Panc1 (cell line): ENCODE measurements at regions not wholly inside any gene's neighbourhood (a gene's known extent, or its start where the extent isn't known, plus 50 kb on each side); places are given as distances from the start of the nearest gene placed in this dataset.

Experiments used
- ATAC-seq: fragments of 200-7000 bp; cut with Tn5 transposase; 2 replicates; pipeline ENCODE4 v1.9.1; 2020; ENCODE audit warnings: mild to moderate bottlenecking, moderate library complexity
- BruUV-seq: library from RNA; stranded (reverse); fragments of 400-500 nt; replicated peaks from 2 replicates; lab custom pipeline; 2021; lab: Mats Ljungman, UMichigan
- CTCF ChIA-PET: fragments of 300-600 bp; sonication (Branson Sonifier 250); formaldehyde crosslinking; loops from one replicate; lab custom pipeline; 2022; ENCODE audit warnings: antibody characterized with exemption; lab: Charles Lee
- POLR2A ChIA-PET: fragments of 300-600 bp; sonication (Branson Sonifier 250); formaldehyde crosslinking; loops from one replicate; lab custom pipeline; 2022; ENCODE audit warnings: antibody characterized with exemption; lab: Charles Lee
- DNase-seq: peaks from one replicate; pipeline ENCODE4 v3.0.0-alpha.2; 2010; ENCODE audit warnings: low read depth, low spot score
- H3K27ac ChIP-seq: 2 replicates; pipeline ENCODE4 v1.5.1; 2011; ENCODE audit warnings: mild to moderate bottlenecking, low read length, inconsistent platforms
- H3K27me3 ChIP-seq: fragments of 200-500 bp; sonication (Bioruptor generic); 2 replicates; pipeline ENCODE4 v1.6.0; 2014; ENCODE audit warnings: low read length, inconsistent platforms; ENCODE audit not compliant: control insufficient read depth, insufficient read depth
- H3K36me3 ChIP-seq: fragments of 200-500 bp; sonication (Bioruptor generic); 2 replicates; pipeline ENCODE4 v1.5.1; 2014; ENCODE audit warnings: inconsistent platforms, mild to moderate bottlenecking, low read length, moderate library complexity; ENCODE audit not compliant: control insufficient read depth, insufficient read depth
- H3K4me1 ChIP-seq: 2 replicates; pipeline ENCODE4 v1.5.1; 2011; ENCODE audit warnings: inconsistent platforms, mild to moderate bottlenecking, low read length, moderate library complexity; ENCODE audit not compliant: control insufficient read depth, insufficient read depth
- H3K4me3 ChIP-seq, 2 experiments: 2 replicates each; pipeline ENCODE4 v1.5.1; 2011 to 2012; ENCODE audit warnings: low read depth in 2 of 2, low read length in 2 of 2, mild to moderate bottlenecking in 2 of 2, inconsistent platforms in 1 of 2, moderate library complexity in 1 of 2
- H3K9me3 ChIP-seq: fragments of 200-500 bp; sonication (Bioruptor generic); 2 replicates; pipeline ENCODE4 v1.5.1; 2014; ENCODE audit warnings: low read depth, mild to moderate bottlenecking, inconsistent platforms, low read length, moderate library complexity; ENCODE audit not compliant: control insufficient read depth, insufficient read depth
- POLR2AphosphoS5 ChIP-seq: IDR thresholded peaks from 2 replicates; pipeline ENCODE4 v1.6.1; 2012; ENCODE audit warnings: mild to moderate bottlenecking, low read depth, low read length, moderate library complexity
- SIN3A ChIP-seq: IDR thresholded peaks from 2 replicates; pipeline ENCODE4 v1.6.1; 2012; ENCODE audit warnings: low read depth, mild to moderate bottlenecking, low read length, moderate library complexity, borderline replicate concordance; ENCODE audit not compliant: insufficient read depth
- TCF7L2 ChIP-seq: IDR thresholded peaks from 2 replicates; pipeline ENCODE4 v1.6.1; 2011; ENCODE audit warnings: mild to moderate bottlenecking, low read depth, low read length, inconsistent platforms
- in situ Hi-C: cut with HindIII; loops from 2 replicates; pipeline ENCODE4 v1.10.0; 2016; ENCODE audit warnings: low sequenced_read_pairs, low pct_unique_long_range_greater_than_20kb
- intact Hi-C: fragments of 100-400 bp; cut with micrococcal nuclease; formaldehyde crosslinking; loops from one replicate; pipeline ENCODE4 v1.10.0; 2022; ENCODE audit not compliant: unreplicated experiment
- TF ChIP-seq, protein P1 (sequence below), 2 experiments: IDR thresholded peaks; 2 replicates each; pipeline ENCODE4 v1.6.1; 2011 to 2012; ENCODE audit warnings: low read depth in 2 of 2, control low read depth in 1 of 2, low read length in 1 of 2, mild to moderate bottlenecking in 1 of 2, moderate library complexity in 1 of 2; ENCODE audit not compliant: insufficient read depth in 1 of 2
- TF ChIP-seq, protein P2 (sequence below): fragments of 450-650 bp; IDR thresholded peaks from 2 replicates; pipeline ENCODE4 v1.5.1; 2017; ENCODE audit warnings: mild to moderate bottlenecking

DNA sequence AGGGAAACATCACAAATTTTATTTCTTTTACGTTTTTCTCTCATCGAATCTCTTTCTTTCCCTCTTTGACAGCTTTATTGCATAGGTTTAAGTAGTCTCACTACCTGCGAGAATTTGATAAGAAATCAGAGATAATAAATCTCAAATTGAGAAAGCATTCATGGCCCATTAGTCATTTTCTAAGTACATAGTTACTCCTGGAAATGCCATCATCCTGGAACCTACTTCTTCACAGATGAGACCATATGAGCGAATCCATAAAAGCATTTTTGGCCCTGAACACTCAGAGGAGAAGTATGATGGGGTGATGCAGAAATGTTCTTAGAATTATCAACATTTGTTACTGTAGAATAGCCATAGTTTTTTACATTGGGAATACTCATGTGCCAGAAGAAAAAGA lies 138.0 kb upstream of the ARHGAP28 start:
- intact Hi-C loops (no loop called here), in situ Hi-C loops (no loop called here)
- ChIA-PET POLR2A (no interaction called here), CTCF (no interaction called here)
- TF ChIP-seq, protein P1, sequence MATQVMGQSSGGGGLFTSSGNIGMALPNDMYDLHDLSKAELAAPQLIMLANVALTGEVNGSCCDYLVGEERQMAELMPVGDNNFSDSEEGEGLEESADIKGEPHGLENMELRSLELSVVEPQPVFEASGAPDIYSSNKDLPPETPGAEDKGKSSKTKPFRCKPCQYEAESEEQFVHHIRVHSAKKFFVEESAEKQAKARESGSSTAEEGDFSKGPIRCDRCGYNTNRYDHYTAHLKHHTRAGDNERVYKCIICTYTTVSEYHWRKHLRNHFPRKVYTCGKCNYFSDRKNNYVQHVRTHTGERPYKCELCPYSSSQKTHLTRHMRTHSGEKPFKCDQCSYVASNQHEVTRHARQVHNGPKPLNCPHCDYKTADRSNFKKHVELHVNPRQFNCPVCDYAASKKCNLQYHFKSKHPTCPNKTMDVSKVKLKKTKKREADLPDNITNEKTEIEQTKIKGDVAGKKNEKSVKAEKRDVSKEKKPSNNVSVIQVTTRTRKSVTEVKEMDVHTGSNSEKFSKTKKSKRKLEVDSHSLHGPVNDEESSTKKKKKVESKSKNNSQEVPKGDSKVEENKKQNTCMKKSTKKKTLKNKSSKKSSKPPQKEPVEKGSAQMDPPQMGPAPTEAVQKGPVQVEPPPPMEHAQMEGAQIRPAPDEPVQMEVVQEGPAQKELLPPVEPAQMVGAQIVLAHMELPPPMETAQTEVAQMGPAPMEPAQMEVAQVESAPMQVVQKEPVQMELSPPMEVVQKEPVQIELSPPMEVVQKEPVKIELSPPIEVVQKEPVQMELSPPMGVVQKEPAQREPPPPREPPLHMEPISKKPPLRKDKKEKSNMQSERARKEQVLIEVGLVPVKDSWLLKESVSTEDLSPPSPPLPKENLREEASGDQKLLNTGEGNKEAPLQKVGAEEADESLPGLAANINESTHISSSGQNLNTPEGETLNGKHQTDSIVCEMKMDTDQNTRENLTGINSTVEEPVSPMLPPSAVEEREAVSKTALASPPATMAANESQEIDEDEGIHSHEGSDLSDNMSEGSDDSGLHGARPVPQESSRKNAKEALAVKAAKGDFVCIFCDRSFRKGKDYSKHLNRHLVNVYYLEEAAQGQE (IDR thresholded peaks at IDR 0.05; ENCODE audit: insufficient read depth in 1 of 2, low read depth in 2 of 2, low read length in 1 of 2) = no peak
- TF ChIP-seq POLR2AphosphoS5 = no peak
- no TSS peak for BruUV-seq
- Histone ChIP-seq H3K4me3 (no peak overlapping the region), H3K9me3 (no peaks in the 10 kb centered on the region), H3K36me3 (no peaks in the 10 kb centered on the region), H3K4me1 (no peaks in the 10 kb centered on the region), H3K27me3 (no peaks in the 10 kb centered on the region), H3K27ac (no peak overlapping the region)
- ATAC-seq = no peak
- DNase-seq = no peak

DNA sequence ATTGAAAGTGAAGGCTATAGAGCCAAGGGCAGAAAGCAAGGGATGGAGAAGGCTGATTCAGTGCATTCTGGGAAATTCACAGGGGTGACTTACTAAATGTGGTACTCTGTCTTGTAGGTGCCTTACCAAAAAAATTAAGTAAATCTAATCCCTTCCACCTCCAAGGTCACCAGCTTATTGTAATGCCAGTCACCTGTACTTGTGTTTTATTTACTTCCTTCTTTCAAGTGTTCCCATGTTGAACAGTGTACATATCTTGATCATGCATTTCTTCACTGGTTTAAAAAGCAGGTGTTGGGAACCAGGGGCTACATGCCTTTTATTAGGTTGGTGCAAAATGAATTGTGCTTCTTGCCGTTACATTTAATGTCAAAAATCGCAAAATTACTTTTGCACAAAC lies 137.0 kb upstream of the ARHGAP28 start:
- no peaks in the 10 kb centered on the region for H3K27me3 ChIP-seq
- no peak overlapping the region for H3K27ac ChIP-seq
- no peaks in the 10 kb centered on the region for H3K9me3 ChIP-seq
- H3K36me3 ChIP-seq = no peaks in the 10 kb centered on the region
- ChIA-PET POLR2A (no interaction called here), CTCF (no interaction called here)
- no TSS peak for BruUV-seq
- no peak for ATAC-seq
- intact Hi-C loops = no loop called here
- no peaks in the 10 kb centered on the region for H3K4me1 ChIP-seq
- DNase-seq = no peak
- H3K4me3 ChIP-seq = no peak overlapping the region
- in situ Hi-C loops = no loop called here
- TF ChIP-seq, protein P1 (IDR thresholded peaks at IDR 0.05; ENCODE audit: insufficient read depth in 1 of 2, low read depth in 2 of 2, low read length in 1 of 2) = no peak

DNA sequence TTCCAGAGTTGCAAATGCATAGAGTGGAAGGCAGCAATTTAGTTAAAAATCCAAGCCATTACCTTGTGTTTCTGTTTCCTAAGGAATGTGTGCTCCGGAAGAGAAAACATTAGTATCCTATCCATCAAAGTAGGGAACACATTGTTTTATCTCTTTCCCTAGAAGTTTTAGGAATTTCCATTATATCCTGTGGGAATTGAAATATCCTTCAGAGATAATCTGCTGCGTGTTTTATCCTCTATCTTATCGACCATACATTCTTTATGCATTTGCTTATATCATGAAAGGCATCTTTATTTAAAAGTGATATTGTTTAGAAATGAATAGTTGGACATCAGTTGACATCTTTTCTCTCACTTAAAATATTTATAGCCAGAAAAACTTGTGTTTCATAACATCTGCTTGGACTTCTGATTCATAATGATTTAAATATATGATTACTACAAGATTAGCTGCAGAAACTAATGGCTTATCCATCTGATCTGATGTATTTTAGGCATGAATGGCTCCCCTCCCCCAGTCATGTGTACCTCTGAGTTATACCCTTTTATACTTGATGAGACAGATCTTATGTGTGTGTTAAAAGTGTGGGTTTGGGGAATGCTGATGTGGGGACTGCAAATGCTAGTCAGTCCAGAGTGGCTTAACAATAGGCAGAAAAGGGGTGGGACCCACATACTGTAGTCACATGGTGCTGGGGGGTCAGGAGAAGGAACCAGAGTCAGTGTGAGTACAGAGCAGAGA lies 136.2 kb upstream of the ARHGAP28 start:
- DNase-seq = no peak
- ChIA-PET CTCF (no interaction called here), POLR2A (no interaction called here)
- ATAC-seq = no peak
- H3K4me1 ChIP-seq = no peaks in the 10 kb centered on the region
- no peaks in the 10 kb centered on the region for H3K27me3 ChIP-seq
- BruUV-seq = no TSS peak
- in situ Hi-C loops = no loop called here
- no peaks in the 10 kb centered on the region for H3K36me3 ChIP-seq
- no peak overlapping the region for H3K27ac ChIP-seq
- intact Hi-C loops = no loop called here
- no peaks in the 10 kb centered on the region for H3K9me3 ChIP-seq
- no peak overlapping the region for H3K4me3 ChIP-seq
- TF ChIP-seq, protein P1 (IDR thresholded peaks at IDR 0.05; ENCODE audit: insufficient read depth in 1 of 2, low read depth in 2 of 2, low read length in 1 of 2) = no peak
- no peak for TF ChIP-seq POLR2AphosphoS5
- TF ChIP-seq TCF7L2 = no peak
- TF ChIP-seq SIN3A = no peak
- TF ChIP-seq, protein P2, sequence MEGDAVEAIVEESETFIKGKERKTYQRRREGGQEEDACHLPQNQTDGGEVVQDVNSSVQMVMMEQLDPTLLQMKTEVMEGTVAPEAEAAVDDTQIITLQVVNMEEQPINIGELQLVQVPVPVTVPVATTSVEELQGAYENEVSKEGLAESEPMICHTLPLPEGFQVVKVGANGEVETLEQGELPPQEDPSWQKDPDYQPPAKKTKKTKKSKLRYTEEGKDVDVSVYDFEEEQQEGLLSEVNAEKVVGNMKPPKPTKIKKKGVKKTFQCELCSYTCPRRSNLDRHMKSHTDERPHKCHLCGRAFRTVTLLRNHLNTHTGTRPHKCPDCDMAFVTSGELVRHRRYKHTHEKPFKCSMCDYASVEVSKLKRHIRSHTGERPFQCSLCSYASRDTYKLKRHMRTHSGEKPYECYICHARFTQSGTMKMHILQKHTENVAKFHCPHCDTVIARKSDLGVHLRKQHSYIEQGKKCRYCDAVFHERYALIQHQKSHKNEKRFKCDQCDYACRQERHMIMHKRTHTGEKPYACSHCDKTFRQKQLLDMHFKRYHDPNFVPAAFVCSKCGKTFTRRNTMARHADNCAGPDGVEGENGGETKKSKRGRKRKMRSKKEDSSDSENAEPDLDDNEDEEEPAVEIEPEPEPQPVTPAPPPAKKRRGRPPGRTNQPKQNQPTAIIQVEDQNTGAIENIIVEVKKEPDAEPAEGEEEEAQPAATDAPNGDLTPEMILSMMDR = no peak
